ENCODE measurements at regions not wholly inside any gene's neighbourhood (a gene's known extent, or its start where the extent isn't known, plus 50 kb on each side); places are given as distances from the start of the nearest gene placed in this dataset.

DNA sequence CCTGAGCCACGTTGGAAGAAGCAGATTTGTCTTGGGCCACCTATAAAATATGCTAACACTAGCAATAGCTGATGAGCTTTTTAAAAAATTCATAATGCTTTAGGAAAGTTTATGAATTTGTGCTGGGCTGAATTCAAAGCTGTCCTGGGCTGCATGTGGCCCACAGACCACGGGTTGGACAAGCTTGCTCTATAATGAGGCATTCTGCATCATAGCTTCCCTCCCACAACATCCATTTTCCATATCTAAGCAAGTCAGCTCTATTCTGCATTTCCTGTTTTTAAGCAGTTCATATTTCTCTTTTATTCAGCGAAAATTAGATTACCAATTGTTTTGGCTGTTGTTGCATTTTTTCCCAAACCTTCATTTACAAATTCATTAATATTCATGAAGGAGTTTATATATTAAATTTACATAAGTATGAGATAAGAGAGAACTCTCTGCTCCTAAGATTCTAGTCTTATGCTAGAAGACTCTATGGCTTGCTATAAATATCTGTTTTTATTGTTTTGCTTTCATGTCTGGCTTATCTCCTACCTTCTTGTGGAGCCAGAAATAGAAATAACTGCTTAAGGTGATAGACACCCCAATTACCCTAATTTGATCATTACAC is 114.5 kb upstream of the HNRNPA3 start:
- TF ChIP-seq, protein P1, sequence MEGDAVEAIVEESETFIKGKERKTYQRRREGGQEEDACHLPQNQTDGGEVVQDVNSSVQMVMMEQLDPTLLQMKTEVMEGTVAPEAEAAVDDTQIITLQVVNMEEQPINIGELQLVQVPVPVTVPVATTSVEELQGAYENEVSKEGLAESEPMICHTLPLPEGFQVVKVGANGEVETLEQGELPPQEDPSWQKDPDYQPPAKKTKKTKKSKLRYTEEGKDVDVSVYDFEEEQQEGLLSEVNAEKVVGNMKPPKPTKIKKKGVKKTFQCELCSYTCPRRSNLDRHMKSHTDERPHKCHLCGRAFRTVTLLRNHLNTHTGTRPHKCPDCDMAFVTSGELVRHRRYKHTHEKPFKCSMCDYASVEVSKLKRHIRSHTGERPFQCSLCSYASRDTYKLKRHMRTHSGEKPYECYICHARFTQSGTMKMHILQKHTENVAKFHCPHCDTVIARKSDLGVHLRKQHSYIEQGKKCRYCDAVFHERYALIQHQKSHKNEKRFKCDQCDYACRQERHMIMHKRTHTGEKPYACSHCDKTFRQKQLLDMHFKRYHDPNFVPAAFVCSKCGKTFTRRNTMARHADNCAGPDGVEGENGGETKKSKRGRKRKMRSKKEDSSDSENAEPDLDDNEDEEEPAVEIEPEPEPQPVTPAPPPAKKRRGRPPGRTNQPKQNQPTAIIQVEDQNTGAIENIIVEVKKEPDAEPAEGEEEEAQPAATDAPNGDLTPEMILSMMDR (conservative IDR thresholded peaks at IDR 0.05): no peak
- Mint-ChIP-seq H3K4me3 (no peak overlapping the region), H3K9me3 (peaks cover 6% of the 10 kb centered on the region), H3K4me1 (ENCODE audit: unreplicated experiment) (no peaks in the 10 kb centered on the region), H3K36me3 (no peaks in the 10 kb centered on the region), H3K27ac (no peak overlapping the region), H3K27me3 (no peaks in the 10 kb centered on the region)
- DNase-seq (ENCODE audit: extremely low spot score, unreplicated experiment): no peak

GRCh38 chr2:177101930-177102329 is 110.7 kb upstream of the HNRNPA3 start:
- Mint-ChIP-seq H3K9me3 (peaks cover 6% of the 10 kb centered on the region), H3K36me3 (no peaks in the 10 kb centered on the region), H3K4me3 (no peak overlapping the region), H3K27me3 (peaks cover 4% of the 10 kb centered on the region), H3K27ac (no peak overlapping the region), H3K4me1 (ENCODE audit: unreplicated experiment) (no peaks in the 10 kb centered on the region)
- TF ChIP-seq, protein P1 (conservative IDR thresholded peaks at IDR 0.05): no peak
- no peak for DNase-seq (ENCODE audit: extremely low spot score, unreplicated experiment)

DNA sequence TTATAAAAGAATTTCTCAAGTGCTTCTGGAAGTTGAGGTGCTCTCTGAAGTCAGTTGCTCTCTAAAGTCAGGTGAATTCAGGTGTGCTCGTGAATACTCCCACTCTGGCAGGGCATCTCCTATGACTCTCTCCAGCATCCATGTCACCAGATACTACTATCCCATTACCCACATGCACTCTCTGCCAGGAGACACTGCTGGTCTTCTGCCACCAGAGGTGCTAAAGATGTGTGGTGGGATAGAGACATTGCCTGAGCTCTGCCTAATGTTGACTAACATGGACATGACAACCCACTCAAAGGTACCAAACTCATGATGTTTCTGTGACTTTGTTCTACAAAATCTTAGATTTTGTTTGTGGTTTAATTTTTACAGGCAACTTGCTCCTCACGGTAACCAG is 106.4 kb upstream of the HNRNPA3 start:
- Mint-ChIP-seq H3K36me3 (no peaks in the 10 kb centered on the region), H3K4me1 (ENCODE audit: unreplicated experiment) (no peaks in the 10 kb centered on the region)

GRCh38 chr2:177108890-177109289 is 103.7 kb upstream of the HNRNPA3 start:
- no peaks in the 10 kb centered on the region for H3K36me3 Mint-ChIP-seq
- H3K9me3 Mint-ChIP-seq: no peaks in the 10 kb centered on the region
- H3K27ac Mint-ChIP-seq: no peak overlapping the region
- no peak overlapping the region for H3K4me3 Mint-ChIP-seq
- peaks cover 8% of the 10 kb centered on the region for H3K27me3 Mint-ChIP-seq
- DNase-seq (ENCODE audit: extremely low spot score, unreplicated experiment): no peak
- TF ChIP-seq, protein P1 (conservative IDR thresholded peaks at IDR 0.05): no peak
- H3K4me1 Mint-ChIP-seq (ENCODE audit: unreplicated experiment): no peaks in the 10 kb centered on the region

More for the DNA sequence above, 106.4 kb upstream of the HNRNPA3 start:
- Mint-ChIP-seq H3K27me3 (peaks cover 8% of the 10 kb centered on the region), H3K27ac (no peak overlapping the region), H3K9me3 (peaks cover 6% of the 10 kb centered on the region), H3K4me3 (no peak overlapping the region)
- no peak for DNase-seq (ENCODE audit: extremely low spot score, unreplicated experiment)
- TF ChIP-seq, protein P1 (conservative IDR thresholded peaks at IDR 0.05): peak; percentile 17

GRCh38 chr2:177114712-177115111 is 97.9 kb upstream of the HNRNPA3 start:
- H3K27ac Mint-ChIP-seq: no peak overlapping the region
- H3K9me3 Mint-ChIP-seq: no peaks in the 10 kb centered on the region
- H3K4me1 Mint-ChIP-seq (ENCODE audit: unreplicated experiment): no peaks in the 10 kb centered on the region
- no peaks in the 10 kb centered on the region for H3K27me3 Mint-ChIP-seq
- H3K36me3 Mint-ChIP-seq: no peaks in the 10 kb centered on the region
- H3K4me3 Mint-ChIP-seq: no peak overlapping the region
- TF ChIP-seq, protein P1 (conservative IDR thresholded peaks at IDR 0.05): no peak
- DNase-seq (ENCODE audit: extremely low spot score, unreplicated experiment): no peak

- no peaks in the 10 kb centered on the region for H3K27me3 Mint-ChIP-seq
- no peak overlapping the region for H3K27ac Mint-ChIP-seq
- no peaks in the 10 kb centered on the region for H3K36me3 Mint-ChIP-seq
Measured at GRCh38 chr2:177117755-177118154, 94.8 kb upstream of the HNRNPA3 start.

More at GRCh38 chr2:177117755-177118154, 94.8 kb upstream of the HNRNPA3 start:
- TF ChIP-seq, protein P1 (conservative IDR thresholded peaks at IDR 0.05): no peak
- no peak for DNase-seq (ENCODE audit: extremely low spot score, unreplicated experiment)
- Mint-ChIP-seq H3K4me1 (ENCODE audit: unreplicated experiment) (peaks cover 3% of the 10 kb centered on the region), H3K4me3 (no peak overlapping the region), H3K9me3 (no peaks in the 10 kb centered on the region)

Data from type B pancreatic cell (in vitro differentiated cells).